Right lobe of liver (tissue), 6 donors: ENCODE measurements at regions not wholly inside any gene's neighbourhood (a gene's known extent, or its start where the extent isn't known, plus 50 kb on each side); places are given as distances from the start of the nearest gene placed in this dataset.

ENCODE experiments used
- ATAC-seq, 4 donors: fragments of 200-7000 bp; cut with Tn5 transposase; one replicate each; pipeline ENCODE4 v1.9.1; 2020; ENCODE audit warnings: mild to moderate bottlenecking in 4 of 4, moderate library complexity in 4 of 4
- DNase-seq, 3 donors: peaks; one replicate each; pipeline ENCODE4 v3.0.0-alpha.2; 2020
- H3K27ac ChIP-seq, 3 donors: fragments of 200-600 bp; one replicate each; pipeline ENCODE4 v1.8.0; 2022
- H3K27me3 ChIP-seq, 2 donors: fragments of 200-600 bp; one replicate each; pipeline ENCODE4 v1.8.0; 2022
- H3K36me3 ChIP-seq, 4 donors: fragments of 200-600 bp; sonication (generic) in 1 of 4; one replicate each; pipeline versions ENCODE4 v1.5.1 to v1.8.0; 2017 to 2022; ENCODE audit warnings: control low read depth in 1 of 4
- H3K4me1 ChIP-seq, 4 donors: fragments of 200-600 bp; sonication (generic) in 1 of 4; one replicate each; pipeline versions ENCODE4 v1.5.1 to v1.8.0; 2017 to 2022; ENCODE audit warnings: control low read depth in 1 of 4
- H3K4me3 ChIP-seq, 3 donors: fragments of 200-600 bp; one replicate each; pipeline ENCODE4 v1.8.0; 2022
- H3K9me3 ChIP-seq, 4 donors: fragments of 200-600 bp; sonication (generic) in 1 of 4; one replicate each; pipeline versions ENCODE4 v1.5.1 to v1.8.0; 2017 to 2022; ENCODE audit warnings: control low read depth in 1 of 4
- CTCF ChIP-seq, 4 donors: fragments of 200-600 bp in 3 of 4; fragments of 450-650 bp in 1 of 4; IDR thresholded peaks; one replicate each; pipeline versions ENCODE4 v1.5.1 to v1.8.0; 2016 to 2022; ENCODE audit warnings: antibody characterized with exemption in 4 of 4, mild to moderate bottlenecking in 2 of 4
- POLR2A ChIP-seq: fragments of 450-650 bp; IDR thresholded peaks from one replicate; pipeline ENCODE4 v1.6.1; 2017; ENCODE audit warnings: antibody characterized with exemption, mild to moderate bottlenecking
- WGBS: methylation state at CpG from one replicate; pipeline ENCODE4 v1.1.6; 2018; ENCODE audit warnings: low coverage, low lambda C conversion rate; ENCODE audit not compliant: insufficient coverage; ENCODE audit errors: missing lambda C conversion rate; 5-methylcytosine and 5-hydroxymethylcytosine counted together
- intact Hi-C, 2 donors: fragments of 100-400 bp; cut with DNase I; formaldehyde crosslinking; loops; one replicate each; pipeline versions ENCODE4 v1.11.2 to v1.14.1; 2022
- donor health status: DM: no; HTN: yes; CAD: no.
- donor health status: DM: no; HTN: no; CAD: no.
- donor health status: DM: no; HTN: no; CAD: no.
- donor health status: DM: no; HTN: yes; CAD: no.
- donor health status: DM: no; HTN: yes; CAD: no.

- H3K27me3 ChIP-seq = no peaks in the 10 kb centered on the region
- TF ChIP-seq CTCF (IDR thresholded peaks at IDR 0.05) = no peak
- no peak for TF ChIP-seq POLR2A
- intact Hi-C loops = no loop called here
- no peak overlapping the region for H3K4me3 ChIP-seq
- WGBS = 69% methylated on average over 11 of the region's 12 CpGs
- H3K36me3 ChIP-seq = no peaks in the 10 kb centered on the region
- no peaks in the 10 kb centered on the region for H3K4me1 ChIP-seq
- H3K27ac ChIP-seq = no peak overlapping the region
- DNase-seq (no peak), ATAC-seq (no peak)
- H3K9me3 ChIP-seq = no peaks in the 10 kb centered on the region
These were observed 214.8 kb downstream of the MATN1 start for GRCh38 chr1:30508611-30509010.

GRCh38 chr1:30508175-30508448 is 215.3 kb downstream of the MATN1 start:
- no peak for DNase-seq
- H3K9me3 ChIP-seq = no peaks in the 10 kb centered on the region
- intact Hi-C loops = no loop called here
- H3K36me3 ChIP-seq = no peaks in the 10 kb centered on the region
- no peak overlapping the region for H3K27ac ChIP-seq
- TF ChIP-seq CTCF (IDR thresholded peaks at IDR 0.05) = no peak
- no peak for TF ChIP-seq POLR2A
- WGBS = 63% methylated on average over 3 of the region's 3 CpGs
- no peak for ATAC-seq
- H3K27me3 ChIP-seq = no peaks in the 10 kb centered on the region
- H3K4me3 ChIP-seq = no peak overlapping the region
- H3K4me1 ChIP-seq = no peaks in the 10 kb centered on the region

GRCh38 chr1:30507401-30508174 is 215.8 kb downstream of the MATN1 start:
- no peaks in the 10 kb centered on the region for H3K27me3 ChIP-seq
- intact Hi-C loops = no loop called here
- no peak overlapping the region for H3K4me3 ChIP-seq
- no peak for TF ChIP-seq POLR2A
- no peak for TF ChIP-seq CTCF (IDR thresholded peaks at IDR 0.05)
- DNase-seq (no peak), ATAC-seq (no peak)
- H3K27ac ChIP-seq = no peak overlapping the region
- H3K36me3 ChIP-seq = no peaks in the 10 kb centered on the region
- no peaks in the 10 kb centered on the region for H3K9me3 ChIP-seq
- no peaks in the 10 kb centered on the region for H3K4me1 ChIP-seq
- WGBS = 75% methylated on average over 7 of the region's 11 CpGs

- Histone ChIP-seq H3K27ac (no peak overlapping the region), H3K4me1 (no peaks in the 10 kb centered on the region), H3K27me3 (no peaks in the 10 kb centered on the region), H3K9me3 (no peaks in the 10 kb centered on the region), H3K4me3 (no peak overlapping the region), H3K36me3 (no peaks in the 10 kb centered on the region)
- DNase-seq (no peak), ATAC-seq (no peak)
- intact Hi-C loops = no loop called here
- TF ChIP-seq POLR2A = no peak
- TF ChIP-seq CTCF (IDR thresholded peaks at IDR 0.05) = no peak
- WGBS = no CpG with 5 or more reads among the region's 2 CpGs
These were observed 216.4 kb downstream of the MATN1 start for GRCh38 chr1:30507016-30507312.
